HCT116 (cell line): ENCODE measurements at regions not wholly inside any gene's neighbourhood (a gene's known extent, or its start where the extent isn't known, plus 50 kb on each side); places are given as distances from the start of the nearest gene placed in this dataset.

Experiments
- ATAC-seq: fragments of 200-7000 bp; cut with Tn5 transposase; 2 replicates; pipeline ENCODE4 v1.9.1; 2020; ENCODE audit warnings: mild to moderate bottlenecking, moderate library complexity
- BruUV-seq: library from RNA; stranded (reverse); fragments of 400-500 nt; replicated peaks from 2 replicates; lab custom pipeline; 2021; lab: Mats Ljungman, UMichigan
- CTCF ChIA-PET: fragments of 300-600 bp; sonication (Branson Sonifier 250); formaldehyde crosslinking; loops from one replicate; lab custom pipeline; 2021; ENCODE audit warnings: antibody characterized with exemption; lab: Charles Lee
- POLR2A ChIA-PET: fragments of 300-600, 350-600 bp; sonication (Branson Sonifier 250); formaldehyde crosslinking; loops from one replicate; lab custom pipeline; 2021; ENCODE audit warnings: antibody characterized with exemption; lab: Charles Lee
- RAD21 ChIA-PET, 2 experiments: fragments of 300-600 bp; sonication (Branson Sonifier 250); formaldehyde crosslinking; loops; one replicate each; lab custom pipeline; 2023; ENCODE audit warnings: low total read pairs in 2 of 2; ENCODE audit not compliant: uncharacterized antibody in 2 of 2, unreplicated experiment in 2 of 2, low non-redundant PET in 1 of 2; lab: Charles Lee
- DNase-seq: peaks from one replicate; pipeline ENCODE4 v3.0.0-alpha.2; 2010; ENCODE audit warnings: low read depth, low spot score
- H2AFZ ChIP-seq: fragments of 200-600 bp; shearing (Covaris generic), sonication (generic); 2 replicates; pipeline ENCODE4 v1.6.1; 2017; ENCODE audit warnings: low read depth, mixed run types, mixed read lengths, antibody characterized with exemption, low read length; ENCODE audit not compliant: poor library complexity, severe bottlenecking
- H3K27ac ChIP-seq: 2 replicates; pipeline ENCODE4 v1.5.1; 2012; ENCODE audit warnings: low read depth, low read length
- H3K27me3 ChIP-seq: fragments of 200-600 bp; sonication (generic); 2 replicates; pipeline ENCODE4 v1.6.1; 2016; ENCODE audit warnings: mixed run types, low read length, mixed read lengths; ENCODE audit not compliant: insufficient read depth
- H3K36me3 ChIP-seq, 2 experiments: fragments of 200-500 bp in 1 of 2; fragments of 200-600 bp in 1 of 2; sonication (Bioruptor generic) in 1 of 2; sonication (generic) in 1 of 2; 2 replicates each; pipeline versions ENCODE4 v1.5.1 to v1.6.1; 2014 to 2016; ENCODE audit warnings: low read length in 2 of 2, inconsistent platforms in 1 of 2, mixed read lengths in 1 of 2, mixed run types in 1 of 2; ENCODE audit not compliant: insufficient read depth in 2 of 2, control insufficient read depth in 1 of 2
- H3K4me1 ChIP-seq, 2 experiments: fragments of 200-600 bp in 1 of 2; sonication (generic) in 1 of 2; 2 replicates each; pipeline versions ENCODE4 v1.5.1 to v1.6.1; 2012 to 2017; ENCODE audit warnings: low read length in 2 of 2, inconsistent platforms in 1 of 2, mild to moderate bottlenecking in 1 of 2, mixed read lengths in 1 of 2, mixed run types in 1 of 2, moderate library complexity in 1 of 2; ENCODE audit not compliant: insufficient read depth in 2 of 2, control insufficient read depth in 1 of 2
- H3K4me2 ChIP-seq: fragments of 200-600 bp; sonication (generic); 2 replicates; pipeline ENCODE4 v1.6.1; 2017; ENCODE audit warnings: mixed run types, low read length, mixed read lengths
- H3K4me3 ChIP-seq, 2 experiments: fragments of 200-600 bp in 1 of 2; sonication (generic) in 1 of 2; replicated peaks in 1 of 2; 2 replicates each; pipeline ENCODE4 v1.5.1; 2011 to 2016; ENCODE audit warnings: low read length in 2 of 2, control low read depth in 1 of 2, low read depth in 1 of 2, mild to moderate bottlenecking in 1 of 2, mixed read lengths in 1 of 2, mixed run types in 1 of 2
- H3K79me2 ChIP-seq: fragments of 200-600 bp; sonication (generic); 2 replicates; pipeline ENCODE4 v1.6.1; 2017; ENCODE audit warnings: mild to moderate bottlenecking, mixed run types, low read length, moderate library complexity, mixed read lengths; ENCODE audit not compliant: insufficient read depth
- H3K9ac ChIP-seq: fragments of 200-600 bp; sonication (generic); 2 replicates; pipeline ENCODE4 v1.6.1; 2016; ENCODE audit warnings: low read length, mixed read lengths
- H3K9me2 ChIP-seq: fragments of 200-600 bp; sonication (generic), shearing (Covaris generic); 2 replicates; pipeline ENCODE4 v1.6.1; 2017; ENCODE audit warnings: mixed run types, mild to moderate bottlenecking, moderate library complexity; ENCODE audit not compliant: insufficient read depth
- H3K9me3 ChIP-seq, 2 experiments: fragments of 200-500 bp in 1 of 2; fragments of 200-600 bp in 1 of 2; sonication (Bioruptor generic) in 1 of 2; sonication (generic) in 1 of 2; 2 replicates each; pipeline ENCODE4 v1.6.1; 2014 to 2017; ENCODE audit warnings: low read length in 2 of 2, mixed read lengths in 2 of 2, inconsistent platforms in 1 of 2, low read depth in 1 of 2, mild to moderate bottlenecking in 1 of 2, mixed run types in 1 of 2, moderate library complexity in 1 of 2; ENCODE audit not compliant: control insufficient read depth in 1 of 2, insufficient read depth in 1 of 2
- H4K20me1 ChIP-seq: fragments of 200-600 bp; sonication (generic), shearing (Covaris generic); 2 replicates; pipeline ENCODE4 v1.6.1; 2017; ENCODE audit warnings: mixed run types, mild to moderate bottlenecking, moderate library complexity; ENCODE audit not compliant: insufficient read depth
- CEBPB ChIP-seq: IDR thresholded peaks from 2 replicates; pipeline ENCODE4 v1.6.1; 2012; ENCODE audit warnings: low read depth
- ELF1 ChIP-seq: IDR thresholded peaks from 2 replicates; pipeline ENCODE4 v1.6.1; 2012; ENCODE audit warnings: low read depth, borderline replicate concordance
- EZH2phosphoT487 ChIP-seq: fragments of 200-600 bp; IDR thresholded peaks from 2 replicates; pipeline ENCODE4 v1.6.1; 2018; ENCODE audit warnings: antibody characterized with exemption, borderline replicate concordance
- FOSL1 ChIP-seq: IDR thresholded peaks from 2 replicates; pipeline ENCODE4 v1.6.1; 2012; ENCODE audit warnings: low read depth
- POLR2A ChIP-seq: IDR thresholded peaks from 2 replicates; pipeline ENCODE4 v1.7.0; 2011; ENCODE audit warnings: borderline replicate concordance; ENCODE audit not compliant: insufficient read depth, insufficient read length; ENCODE audit errors: extremely low read depth
- RAD21 ChIP-seq: IDR thresholded peaks from 2 replicates; pipeline ENCODE4 v1.6.1; 2012; ENCODE audit warnings: low read depth, mild to moderate bottlenecking
- SP1 ChIP-seq: IDR thresholded peaks from 2 replicates; pipeline ENCODE4 v1.6.1; 2012; ENCODE audit warnings: low read depth
- SRF ChIP-seq: IDR thresholded peaks from 2 replicates; pipeline ENCODE4 v1.6.1; 2012; ENCODE audit warnings: low read depth
- TCF7L2 ChIP-seq: IDR thresholded peaks from 2 replicates; pipeline ENCODE4 v1.7.0; 2011; ENCODE audit warnings: borderline replicate concordance, inconsistent platforms; ENCODE audit not compliant: insufficient read depth, insufficient read length; ENCODE audit errors: extremely low read depth
- YY1 ChIP-seq: IDR thresholded peaks from 2 replicates; pipeline ENCODE4 v1.6.1; 2011; ENCODE audit warnings: low read length, low read depth, moderate library complexity, mild to moderate bottlenecking; ENCODE audit not compliant: insufficient replicate concordance; ENCODE audit errors: extremely low read depth
- ZNF274 ChIP-seq: fragments of 200-500 bp; sonication (Bioruptor generic); IDR thresholded peaks from 2 replicates; pipeline ENCODE4 v1.6.1; 2014; ENCODE audit warnings: mild to moderate bottlenecking, low read depth, low read length, inconsistent platforms
- intact Hi-C: fragments of 100-400 bp; cut with micrococcal nuclease; formaldehyde crosslinking; loops from 2 replicates; pipeline ENCODE4 v1.10.0; 2022
- TF ChIP-seq, protein P1 (sequence below), 3 experiments: fragments of 200-600 bp in 1 of 3; sonication (generic) in 1 of 3; IDR thresholded peaks in 2 of 3; conservative IDR thresholded peaks in 1 of 3; 2 replicates each; pipeline ENCODE4 v1.5.1; 2012 to 2017; ENCODE audit warnings: low read depth in 2 of 3, low read length in 2 of 3, antibody characterized with exemption in 1 of 3, borderline replicate concordance in 1 of 3, control low read depth in 1 of 3, mild to moderate bottlenecking in 1 of 3, mixed read lengths in 1 of 3, mixed run types in 1 of 3, moderate library complexity in 1 of 3; ENCODE audit not compliant: insufficient read depth in 1 of 3
- TF ChIP-seq, protein P2 (sequence below): IDR thresholded peaks from 2 replicates; pipeline ENCODE4 v1.6.1; 2012

DNA sequence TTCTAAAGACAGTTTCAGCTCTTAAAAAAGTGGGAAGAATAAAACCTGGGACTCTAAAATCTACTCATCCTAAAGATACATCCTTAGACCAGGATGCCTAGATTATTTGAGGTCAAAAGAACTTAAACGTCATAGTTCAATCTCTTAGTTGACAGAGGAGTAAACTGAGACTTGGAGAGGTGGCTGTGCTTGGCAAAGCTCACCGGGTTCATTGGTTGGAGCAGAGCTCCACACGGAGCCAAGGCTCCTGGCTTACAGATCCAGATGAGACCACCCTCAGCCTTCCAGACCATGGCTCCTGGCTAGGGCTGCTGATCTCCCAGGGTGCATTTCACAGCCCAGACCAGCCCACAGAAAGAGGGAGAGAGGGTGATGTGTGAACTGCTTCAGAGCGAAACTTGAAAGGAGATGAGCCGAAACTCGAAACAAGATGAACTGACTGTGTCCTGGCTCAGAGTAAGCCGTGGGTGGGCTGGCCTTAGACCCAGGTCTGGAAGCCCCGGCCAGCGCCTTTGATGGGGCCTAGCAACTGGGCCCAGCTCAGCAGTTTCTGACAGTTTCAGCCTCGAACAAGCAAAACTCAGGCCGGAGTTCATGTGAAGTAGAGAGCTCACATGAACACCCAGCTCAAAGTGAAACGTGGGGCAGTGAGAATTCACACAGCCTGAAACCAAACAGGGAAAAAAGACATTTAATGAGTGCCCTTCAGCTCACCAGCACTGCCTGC is 1044.8 kb downstream of the BCL11B start:
- no peak overlapping the region for H3K27ac ChIP-seq
- peaks cover 0 to 8% of the 10 kb centered on the region in 2 experiments; a peak in 2 of 4 replicates for H3K9me3 ChIP-seq
- H3K4me1 ChIP-seq, result no peaks in the 10 kb centered on the region
- no peaks in the 10 kb centered on the region for H3K27me3 ChIP-seq
- H3K4me2 ChIP-seq, result no peak overlapping the region
- BruUV-seq, result no TSS peak
- H4K20me1 ChIP-seq, result no peaks in the 10 kb centered on the region
- H2AFZ ChIP-seq, result no peak overlapping the region
- no peak overlapping the region for H3K9ac ChIP-seq
- RAD21 ChIA-PET, result no interaction called here
- no peaks in the 10 kb centered on the region for H3K79me2 ChIP-seq
- POLR2A ChIA-PET, result no interaction called here
- intact Hi-C loops, result no loop called here
- H3K4me3 ChIP-seq, result no peak overlapping the region
- H3K36me3 ChIP-seq, result no peaks in the 10 kb centered on the region
- DNase-seq, result no peak
- CTCF ChIA-PET, result no interaction called here
- TF ChIP-seq TCF7L2 (no peak), FOSL1 (no peak), EZH2phosphoT487 (no peak), RAD21 (no peak), ZNF274 (no peak), YY1 (no peak), SP1 (no peak), CEBPB (no peak), SRF (no peak), ELF1 (no peak), POLR2A (no peak)
- TF ChIP-seq, protein P1, sequence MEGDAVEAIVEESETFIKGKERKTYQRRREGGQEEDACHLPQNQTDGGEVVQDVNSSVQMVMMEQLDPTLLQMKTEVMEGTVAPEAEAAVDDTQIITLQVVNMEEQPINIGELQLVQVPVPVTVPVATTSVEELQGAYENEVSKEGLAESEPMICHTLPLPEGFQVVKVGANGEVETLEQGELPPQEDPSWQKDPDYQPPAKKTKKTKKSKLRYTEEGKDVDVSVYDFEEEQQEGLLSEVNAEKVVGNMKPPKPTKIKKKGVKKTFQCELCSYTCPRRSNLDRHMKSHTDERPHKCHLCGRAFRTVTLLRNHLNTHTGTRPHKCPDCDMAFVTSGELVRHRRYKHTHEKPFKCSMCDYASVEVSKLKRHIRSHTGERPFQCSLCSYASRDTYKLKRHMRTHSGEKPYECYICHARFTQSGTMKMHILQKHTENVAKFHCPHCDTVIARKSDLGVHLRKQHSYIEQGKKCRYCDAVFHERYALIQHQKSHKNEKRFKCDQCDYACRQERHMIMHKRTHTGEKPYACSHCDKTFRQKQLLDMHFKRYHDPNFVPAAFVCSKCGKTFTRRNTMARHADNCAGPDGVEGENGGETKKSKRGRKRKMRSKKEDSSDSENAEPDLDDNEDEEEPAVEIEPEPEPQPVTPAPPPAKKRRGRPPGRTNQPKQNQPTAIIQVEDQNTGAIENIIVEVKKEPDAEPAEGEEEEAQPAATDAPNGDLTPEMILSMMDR (IDR thresholded peaks at IDR 0.05 in 2 of 3, conservative IDR thresholded peaks at IDR 0.05 in 1 of 3; ENCODE audit: borderline replicate concordance in 1 of 3, insufficient read depth in 1 of 3, low read depth in 2 of 3, low read length in 2 of 3), result no peak
- TF ChIP-seq, protein P2, sequence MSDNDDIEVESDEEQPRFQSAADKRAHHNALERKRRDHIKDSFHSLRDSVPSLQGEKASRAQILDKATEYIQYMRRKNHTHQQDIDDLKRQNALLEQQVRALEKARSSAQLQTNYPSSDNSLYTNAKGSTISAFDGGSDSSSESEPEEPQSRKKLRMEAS, result no peak
- TF ChIP-seq, all 23 proteins: peak for 0
- ATAC-seq, result no peak
- no peaks in the 10 kb centered on the region for H3K9me2 ChIP-seq
